ENCODE measurements at regions not wholly inside any gene's neighbourhood (a gene's known extent, or its start where the extent isn't known, plus 50 kb on each side); places are given as distances from the start of the nearest gene placed in this dataset.

GRCh38 chr4:147340591-147341120 lies 140.2 kb upstream of the EDNRA start:
- H3K27ac ChIP-seq, result peak overlapping the region in 4 of 12 donors; percentile 19 to 42 (median 38)
- H3K36me3 ChIP-seq, result no peaks in the 10 kb centered on the region
- ATAC-seq (peak in 1 of 4 donors; percentile 73), DNase-seq (no peak)
- peaks cover 0 to 4% (median 0%) of the 10 kb centered on the region in 12 donors for H3K4me1 ChIP-seq
- TF ChIP-seq, protein P1, sequence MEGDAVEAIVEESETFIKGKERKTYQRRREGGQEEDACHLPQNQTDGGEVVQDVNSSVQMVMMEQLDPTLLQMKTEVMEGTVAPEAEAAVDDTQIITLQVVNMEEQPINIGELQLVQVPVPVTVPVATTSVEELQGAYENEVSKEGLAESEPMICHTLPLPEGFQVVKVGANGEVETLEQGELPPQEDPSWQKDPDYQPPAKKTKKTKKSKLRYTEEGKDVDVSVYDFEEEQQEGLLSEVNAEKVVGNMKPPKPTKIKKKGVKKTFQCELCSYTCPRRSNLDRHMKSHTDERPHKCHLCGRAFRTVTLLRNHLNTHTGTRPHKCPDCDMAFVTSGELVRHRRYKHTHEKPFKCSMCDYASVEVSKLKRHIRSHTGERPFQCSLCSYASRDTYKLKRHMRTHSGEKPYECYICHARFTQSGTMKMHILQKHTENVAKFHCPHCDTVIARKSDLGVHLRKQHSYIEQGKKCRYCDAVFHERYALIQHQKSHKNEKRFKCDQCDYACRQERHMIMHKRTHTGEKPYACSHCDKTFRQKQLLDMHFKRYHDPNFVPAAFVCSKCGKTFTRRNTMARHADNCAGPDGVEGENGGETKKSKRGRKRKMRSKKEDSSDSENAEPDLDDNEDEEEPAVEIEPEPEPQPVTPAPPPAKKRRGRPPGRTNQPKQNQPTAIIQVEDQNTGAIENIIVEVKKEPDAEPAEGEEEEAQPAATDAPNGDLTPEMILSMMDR (IDR thresholded peaks at IDR 0.05), result no peak
- TF ChIP-seq POLR2A (IDR thresholded peaks at IDR 0.05), result no peak
- intact Hi-C loops (cut with DNase I), result no loop called here
- H3K4me3 ChIP-seq, result no peak overlapping the region
- no peaks in the 10 kb centered on the region for H3K9me3 ChIP-seq
- no peaks in the 10 kb centered on the region for H3K27me3 ChIP-seq
- WGBS, 4 donors, result 66 to 78% (median 72%) methylated on average over 3 of the region's 3 CpGs

GRCh38 chr4:147343692-147344091 lies 137.2 kb upstream of the EDNRA start:
- DNase-seq, result no peak
- 76 to 82% (median 77%) methylated on average over 1 of the region's 1 CpG for WGBS, 4 donors
- H3K27me3 ChIP-seq, result no peaks in the 10 kb centered on the region

DNA sequence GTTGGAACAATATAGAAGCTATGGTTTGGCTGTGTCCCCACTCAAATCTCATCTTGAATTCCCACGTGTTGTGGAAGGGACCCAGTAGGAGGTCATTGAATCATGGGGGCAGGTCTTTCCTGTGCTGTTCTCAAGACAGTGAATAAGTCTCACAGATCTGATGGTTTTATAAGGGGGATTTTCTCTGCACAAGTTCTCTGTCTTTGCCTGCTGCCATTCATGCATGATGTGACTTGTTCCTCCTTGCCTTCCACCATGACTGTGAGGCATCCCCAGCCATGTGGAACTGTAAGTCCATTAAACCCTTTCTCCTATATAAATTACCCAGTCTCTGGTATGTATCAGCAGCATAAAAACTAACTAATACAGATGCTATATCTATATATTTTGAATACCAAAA lies 135.2 kb upstream of the EDNRA start:
- no peaks in the 10 kb centered on the region for H3K36me3 ChIP-seq
- TF ChIP-seq, protein P1 (IDR thresholded peaks at IDR 0.05), result no peak
- no peaks in the 10 kb centered on the region for H3K9me3 ChIP-seq
- no peaks in the 10 kb centered on the region for H3K27me3 ChIP-seq
- intact Hi-C loops (cut with DNase I), result no loop called here
- DNase-seq (no peak), ATAC-seq (no peak)
- no peak overlapping the region for H3K4me3 ChIP-seq
- H3K27ac ChIP-seq, result no peak overlapping the region
- peaks cover 0 to 4% (median 0%) of the 10 kb centered on the region in 12 donors for H3K4me1 ChIP-seq
- 65 to 80% (median 80%) methylated on average over 1 of the region's 1 CpG for WGBS, 4 donors

More at GRCh38 chr4:147343692-147344091, 137.2 kb upstream of the EDNRA start:
- H3K27ac ChIP-seq, result no peak overlapping the region
- H3K4me1 ChIP-seq, result peaks cover 0 to 4% (median 0%) of the 10 kb centered on the region in 12 donors
- H3K4me3 ChIP-seq, result no peak overlapping the region
- intact Hi-C loops (cut with DNase I), result no loop called here
- no peaks in the 10 kb centered on the region for H3K9me3 ChIP-seq
- no peaks in the 10 kb centered on the region for H3K36me3 ChIP-seq
- TF ChIP-seq, protein P1 (IDR thresholded peaks at IDR 0.05), result no peak
- no peak for TF ChIP-seq POLR2A (IDR thresholded peaks at IDR 0.05)
- no peak for ATAC-seq

GRCh38 chr4:147347217-147347616 lies 133.7 kb upstream of the EDNRA start:
- TF ChIP-seq, protein P1 (IDR thresholded peaks at IDR 0.05), result no peak
- no peak for TF ChIP-seq POLR2A (IDR thresholded peaks at IDR 0.05)
- Histone ChIP-seq H3K27me3 (no peaks in the 10 kb centered on the region), H3K36me3 (no peaks in the 10 kb centered on the region), H3K4me1 (peaks cover 0 to 4% (median 0%) of the 10 kb centered on the region in 12 donors), H3K9me3 (no peaks in the 10 kb centered on the region), H3K27ac (no peak overlapping the region), H3K4me3 (no peak overlapping the region)
- DNase-seq (no peak), ATAC-seq (no peak)
- intact Hi-C loops (cut with DNase I), result no loop called here
- WGBS, 4 donors, result 81 to 95% (median 84%) methylated on average over 8 of the region's 8 CpGs
